HG03571 (cell line): ENCODE measurements at regions not wholly inside any gene's neighbourhood (a gene's known extent, or its start where the extent isn't known, plus 50 kb on each side); places are given as distances from the start of the nearest gene placed in this dataset.
"Not testable (repeated sequence)": the region's sequence is repeated elsewhere in the genome, so short reads cannot be mapped to it uniquely, and the experiment has no call there.

Source experiments
- ATAC-seq: cut with Tn5 transposase; IDR thresholded peaks from one replicate; pipeline ENCODE4 v1.9.1; 2021; ENCODE audit not compliant: unreplicated experiment

GRCh38 chr10:125407557-125407956 lies 247.2 kb upstream of the CTBP2 start:
- ATAC-seq, result no peak

- ATAC-seq, result no peak
These were observed 246.7 kb upstream of the CTBP2 start for GRCh38 chr10:125407000-125407502.

- ATAC-seq, result not testable (repeated sequence)
These were observed 244.5 kb upstream of the CTBP2 start for GRCh38 chr10:125404902-125405301.

GRCh38 chr10:125401462-125401861 lies 241.1 kb upstream of the CTBP2 start:
- no peak for ATAC-seq

- no peak for ATAC-seq
These were observed 238.9 kb upstream of the CTBP2 start for GRCh38 chr10:125399289-125399688.

GRCh38 chr10:125398270-125398669 lies 237.9 kb upstream of the CTBP2 start:
- no peak for ATAC-seq

- ATAC-seq, result no peak
These were observed 237.2 kb upstream of the CTBP2 start for GRCh38 chr10:125397608-125398007.

GRCh38 chr10:125396676-125397075 lies 236.3 kb upstream of the CTBP2 start:
- ATAC-seq, result no peak

GRCh38 chr10:125392609-125393008 lies 232.2 kb upstream of the CTBP2 start:
- ATAC-seq, result no peak

- no peak for ATAC-seq
These were observed 231.8 kb upstream of the CTBP2 start for GRCh38 chr10:125392154-125392553.

GRCh38 chr10:125389648-125390047 lies 229.3 kb upstream of the CTBP2 start:
- no peak for ATAC-seq

GRCh38 chr10:125379592-125379991 lies 219.2 kb upstream of the CTBP2 start:
- no peak for ATAC-seq

GRCh38 chr10:125377368-125377767 lies 217.0 kb upstream of the CTBP2 start:
- ATAC-seq, result no peak

- no peak for ATAC-seq
These were observed 214.8 kb upstream of the CTBP2 start for GRCh38 chr10:125375210-125375609.

GRCh38 chr10:125373546-125373945 lies 213.2 kb upstream of the CTBP2 start:
- ATAC-seq, result no peak

GRCh38 chr10:125370578-125370977 lies 210.2 kb upstream of the CTBP2 start:
- no peak for ATAC-seq

GRCh38 chr10:125369382-125370326 lies 209.3 kb upstream of the CTBP2 start:
- ATAC-seq, result no peak

GRCh38 chr10:125368146-125368545 lies 207.8 kb upstream of the CTBP2 start:
- ATAC-seq, result no peak

GRCh38 chr10:125363791-125364190 lies 203.4 kb upstream of the CTBP2 start:
- ATAC-seq, result no peak

GRCh38 chr10:125362950-125363349 lies 202.6 kb upstream of the CTBP2 start:
- no peak for ATAC-seq

GRCh38 chr10:125359401-125359800 lies 199.0 kb upstream of the CTBP2 start:
- no peak for ATAC-seq

GRCh38 chr10:125355657-125356056 lies 195.3 kb upstream of the CTBP2 start:
- no peak for ATAC-seq

- no peak for ATAC-seq
These were observed 190.2 kb upstream of the CTBP2 start for GRCh38 chr10:125350519-125350918.
